HCT116 (cell line): ENCODE measurements at regions not wholly inside any gene's neighbourhood (a gene's known extent, or its start where the extent isn't known, plus 50 kb on each side); places are given as distances from the start of the nearest gene placed in this dataset.

Experiments used
- CEBPB ChIP-seq: IDR thresholded peaks from 2 replicates; pipeline ENCODE4 v1.6.1; 2012; ENCODE audit warnings: low read depth
- EGR1 ChIP-seq: IDR thresholded peaks from 2 replicates; pipeline ENCODE4 v1.6.1; 2012; ENCODE audit warnings: low read depth
- EZH2 ChIP-seq: fragments of 200-600 bp; sonication (generic); IDR thresholded peaks from 2 replicates; pipeline ENCODE4 v1.6.1; 2017; ENCODE audit warnings: antibody characterized with exemption, mixed run types
- FOSL1 ChIP-seq: IDR thresholded peaks from 2 replicates; pipeline ENCODE4 v1.6.1; 2012; ENCODE audit warnings: low read depth
- JUND ChIP-seq: IDR thresholded peaks from 2 replicates; pipeline ENCODE4 v1.6.1; 2012
- POLR2A ChIP-seq: IDR thresholded peaks from 2 replicates; pipeline ENCODE4 v1.7.0; 2011; ENCODE audit warnings: borderline replicate concordance; ENCODE audit not compliant: insufficient read depth, insufficient read length; ENCODE audit errors: extremely low read depth
- POLR2AphosphoS5 ChIP-seq: IDR thresholded peaks from 2 replicates; pipeline ENCODE4 v1.6.1; 2011; ENCODE audit warnings: mild to moderate bottlenecking, low read depth, low read length, moderate library complexity
- RAD21 ChIP-seq: IDR thresholded peaks from 2 replicates; pipeline ENCODE4 v1.6.1; 2012; ENCODE audit warnings: low read depth, mild to moderate bottlenecking
- ZNF274 ChIP-seq: fragments of 200-500 bp; sonication (Bioruptor generic); IDR thresholded peaks from 2 replicates; pipeline ENCODE4 v1.6.1; 2014; ENCODE audit warnings: mild to moderate bottlenecking, low read depth, low read length, inconsistent platforms
- TF ChIP-seq, protein P1 (sequence below), 3 experiments: fragments of 200-600 bp in 1 of 3; sonication (generic) in 1 of 3; IDR thresholded peaks in 2 of 3; conservative IDR thresholded peaks in 1 of 3; 2 replicates each; pipeline ENCODE4 v1.5.1; 2012 to 2017; ENCODE audit warnings: low read depth in 2 of 3, low read length in 2 of 3, antibody characterized with exemption in 1 of 3, borderline replicate concordance in 1 of 3, control low read depth in 1 of 3, mild to moderate bottlenecking in 1 of 3, mixed read lengths in 1 of 3, mixed run types in 1 of 3, moderate library complexity in 1 of 3; ENCODE audit not compliant: insufficient read depth in 1 of 3

- TF ChIP-seq, protein P1, sequence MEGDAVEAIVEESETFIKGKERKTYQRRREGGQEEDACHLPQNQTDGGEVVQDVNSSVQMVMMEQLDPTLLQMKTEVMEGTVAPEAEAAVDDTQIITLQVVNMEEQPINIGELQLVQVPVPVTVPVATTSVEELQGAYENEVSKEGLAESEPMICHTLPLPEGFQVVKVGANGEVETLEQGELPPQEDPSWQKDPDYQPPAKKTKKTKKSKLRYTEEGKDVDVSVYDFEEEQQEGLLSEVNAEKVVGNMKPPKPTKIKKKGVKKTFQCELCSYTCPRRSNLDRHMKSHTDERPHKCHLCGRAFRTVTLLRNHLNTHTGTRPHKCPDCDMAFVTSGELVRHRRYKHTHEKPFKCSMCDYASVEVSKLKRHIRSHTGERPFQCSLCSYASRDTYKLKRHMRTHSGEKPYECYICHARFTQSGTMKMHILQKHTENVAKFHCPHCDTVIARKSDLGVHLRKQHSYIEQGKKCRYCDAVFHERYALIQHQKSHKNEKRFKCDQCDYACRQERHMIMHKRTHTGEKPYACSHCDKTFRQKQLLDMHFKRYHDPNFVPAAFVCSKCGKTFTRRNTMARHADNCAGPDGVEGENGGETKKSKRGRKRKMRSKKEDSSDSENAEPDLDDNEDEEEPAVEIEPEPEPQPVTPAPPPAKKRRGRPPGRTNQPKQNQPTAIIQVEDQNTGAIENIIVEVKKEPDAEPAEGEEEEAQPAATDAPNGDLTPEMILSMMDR (IDR thresholded peaks at IDR 0.05 in 2 of 3, conservative IDR thresholded peaks at IDR 0.05 in 1 of 3; ENCODE audit: borderline replicate concordance in 1 of 3, insufficient read depth in 1 of 3, low read depth in 2 of 3, low read length in 2 of 3) = no peak
- TF ChIP-seq JUND (no peak), EZH2 (no peak), POLR2A (no peak), EGR1 (no peak), POLR2AphosphoS5 (no peak), CEBPB (no peak), ZNF274 (no peak), RAD21 (no peak), FOSL1 (no peak)
Measured at GRCh38 chrX:16250296-16250695, 83.0 kb downstream of the MAGEB17 start.
